GM12878 (cell line): ENCODE measurements at regions not wholly inside any gene's neighbourhood (a gene's known extent, or its start where the extent isn't known, plus 50 kb on each side); places are given as distances from the start of the nearest gene placed in this dataset.

ENCODE experiments used
- ATAC-seq: fragments of 200-7000 bp; cut with Tn5 transposase; 3 replicates; pipeline ENCODE4 v1.9.1; 2020; ENCODE audit warnings: mild to moderate bottlenecking, moderate library complexity
- BruUV-seq: library from RNA; stranded (reverse); fragments of 400-500 nt; replicated peaks from 2 replicates; lab custom pipeline; 2021; lab: Mats Ljungman, UMichigan
- CTCF ChIA-PET: fragments of 300-600 bp; sonication (Branson Sonifier 250); formaldehyde crosslinking; extraction: SDS; loops from one replicate; lab custom pipeline; 2021; ENCODE audit warnings: inconsistent platforms; lab: Yijun Ruan, JAX
- POLR2A ChIA-PET: fragments of 350-600 bp; formaldehyde crosslinking; extraction: SDS; loops from one replicate; lab custom pipeline; 2021; ENCODE audit warnings: inconsistent platforms; lab: Charles Lee
- RAD21 ChIA-PET: fragments of 300-600 bp; sonication (Branson Sonifier 250); formaldehyde crosslinking; loops from one replicate; lab custom pipeline; 2023; ENCODE audit warnings: antibody characterized with exemption; ENCODE audit not compliant: unreplicated experiment; lab: Charles Lee
- SMC1A ChIA-PET: fragments of 300-600 bp; sonication (Branson Sonifier 250); formaldehyde crosslinking; loops from one replicate; lab custom pipeline; 2023; ENCODE audit not compliant: unreplicated experiment, uncharacterized antibody; lab: Charles Lee
- DNase-seq: peaks from one replicate; pipeline ENCODE4 v3.0.0-alpha.2; 2011; ENCODE audit warnings: low read depth, low spot score
- FAIRE-seq: peaks from 3 replicates; lab custom pipeline; 2011; peaks lifted over from hg19 to GRCh38; lab: Jason Lieb, UNC
- H2AFZ ChIP-seq: 2 replicates; pipeline ENCODE4 v1.6.0; 2011; ENCODE audit warnings: low read depth, low read length, control low read depth; ENCODE audit not compliant: control insufficient read depth
- H3K27ac ChIP-seq: 2 replicates; pipeline ENCODE4 v1.5.1; 2011; ENCODE audit warnings: control low read depth; ENCODE audit not compliant: control insufficient read depth, insufficient read depth
- H3K27me3 ChIP-seq, 2 experiments: replicated peaks in 1 of 2; 2 replicates each; pipeline versions ENCODE4 v1.6.0 to v1.6.1; 2011; ENCODE audit warnings: low read length in 1 of 2; ENCODE audit not compliant: control insufficient read depth in 2 of 2, insufficient read depth in 2 of 2
- H3K36me3 ChIP-seq, 2 experiments: 2 replicates each; pipeline ENCODE4 v1.5.1; 2011; ENCODE audit warnings: low read length in 1 of 2; ENCODE audit not compliant: control insufficient read depth in 2 of 2, insufficient read depth in 2 of 2
- H3K4me1 ChIP-seq: 2 replicates; pipeline ENCODE4 v1.6.1; 2011; ENCODE audit warnings: mild to moderate bottlenecking, low read length, moderate library complexity, mixed read lengths; ENCODE audit not compliant: control insufficient read depth, insufficient read depth
- H3K4me2 ChIP-seq: 2 replicates; pipeline ENCODE4 v1.6.0; 2011; ENCODE audit warnings: control low read depth; ENCODE audit not compliant: control insufficient read depth, insufficient read depth
- H3K4me3 ChIP-seq: fragments of 200-600 bp; sonication (generic); 2 replicates; pipeline ENCODE4 v1.5.1; 2016
- H3K79me2 ChIP-seq: 2 replicates; pipeline ENCODE4 v1.6.0; 2011; ENCODE audit warnings: low read length; ENCODE audit not compliant: control insufficient read depth, insufficient read depth
- H3K9ac ChIP-seq: 2 replicates; pipeline ENCODE4 v1.8.0; 2011; ENCODE audit warnings: low read length, control low read depth, mixed read lengths; ENCODE audit not compliant: control insufficient read depth, insufficient read depth
- H3K9me3 ChIP-seq: replicated peaks from 3 replicates; pipeline ENCODE4 v1.5.1; 2011; ENCODE audit warnings: mild to moderate bottlenecking, low read length; ENCODE audit not compliant: control insufficient read depth, insufficient read depth
- H4K20me1 ChIP-seq: 2 replicates; pipeline ENCODE4 v1.6.0; 2011; ENCODE audit not compliant: control insufficient read depth, insufficient read depth
- BHLHE40 ChIP-seq, 2 experiments: fragments of 450-650 bp in 1 of 2; IDR thresholded peaks; 2 replicates each; pipeline ENCODE4 v1.6.1; 2011 to 2017; ENCODE audit warnings: low read depth in 2 of 2, borderline replicate concordance in 1 of 2, improper control_type of control experiment in 1 of 2, low read length in 1 of 2, mild to moderate bottlenecking in 1 of 2
- DPF2 ChIP-seq: fragments of 450-650 bp; IDR thresholded peaks from 2 replicates; pipeline ENCODE4 v1.6.1; 2017; ENCODE audit warnings: mild to moderate bottlenecking
- HDAC6 ChIP-seq: fragments of 200-600 bp; sonication (generic); IDR thresholded peaks from one replicate; pipeline ENCODE4 v1.8.0; 2017; ENCODE audit warnings: antibody characterized with exemption; ENCODE audit not compliant: unreplicated experiment
- KLF5 ChIP-seq: fragments of 450-650 bp; IDR thresholded peaks from 2 replicates; pipeline ENCODE4 v1.6.1; 2014; ENCODE audit warnings: mild to moderate bottlenecking; ENCODE audit not compliant: partially characterized antibody
- POLR2AphosphoS2 ChIP-seq: IDR thresholded peaks from 2 replicates; pipeline ENCODE4 v1.6.1; 2011; ENCODE audit warnings: low read depth, mild to moderate bottlenecking, low read length, improper control_type of control experiment, moderate library complexity
- YBX1 ChIP-seq: fragments of 450-650 bp; IDR thresholded peaks from 2 replicates; pipeline ENCODE4 v1.6.1; 2016; ENCODE audit warnings: antibody characterized with exemption
- ZNF384 ChIP-seq: IDR thresholded peaks from 2 replicates; pipeline ENCODE4 v1.6.1; 2012; ENCODE audit warnings: low read depth, mild to moderate bottlenecking, low read length, improper control_type of control experiment, borderline replicate concordance
- WGBS: methylation state at CpG from one replicate; pipeline ENCODE4 v1.1.6; 2016; ENCODE audit warnings: low lambda C conversion rate; ENCODE audit not compliant: insufficient replicate concordance, insufficient coverage; ENCODE audit errors: missing lambda C conversion rate; 5-methylcytosine and 5-hydroxymethylcytosine counted together
- in situ Hi-C: fragments of 300-500 bp; cut with MboI; formaldehyde crosslinking; loops from 9 replicates; pipeline ENCODE4 v1.14.3; 2018; ENCODE audit warnings: mixed read lengths
- intact Hi-C: fragments of 100-400 bp; cut with micrococcal nuclease; formaldehyde crosslinking; loops from one replicate; pipeline ENCODE4 v1.14.2; 2022; ENCODE audit not compliant: unreplicated experiment
- TF ChIP-seq, protein P1 (sequence below): fragments of 450-650 bp; formaldehyde crosslinking; IDR thresholded peaks from 2 replicates; pipeline ENCODE4 v1.4.0; 2020; ENCODE audit warnings: mild to moderate bottlenecking, moderate library complexity
- TF ChIP-seq, protein P2 (sequence below): fragments of 450-650 bp; IDR thresholded peaks from 2 replicates; pipeline ENCODE4 v1.6.1; 2017; ENCODE audit warnings: low read depth, mild to moderate bottlenecking, moderate library complexity
- TF ChIP-seq, protein P3 (sequence below): fragments of 450-650 bp; IDR thresholded peaks from 2 replicates; pipeline ENCODE4 v1.6.1; 2016; ENCODE audit warnings: mild to moderate bottlenecking
- TF ChIP-seq, protein P4 (sequence below), 3 experiments: IDR thresholded peaks in 2 of 3; conservative IDR thresholded peaks in 1 of 3; 2 replicates each; pipeline ENCODE4 v1.5.1; 2011; ENCODE audit warnings: low read depth in 3 of 3, low read length in 3 of 3, mild to moderate bottlenecking in 3 of 3, control low read depth in 2 of 3, moderate library complexity in 2 of 3, inconsistent platforms in 1 of 3, mixed read lengths in 1 of 3; ENCODE audit not compliant: control insufficient read depth in 2 of 3, insufficient read depth in 1 of 3; ENCODE audit errors: extremely low read depth in 1 of 3

DNA sequence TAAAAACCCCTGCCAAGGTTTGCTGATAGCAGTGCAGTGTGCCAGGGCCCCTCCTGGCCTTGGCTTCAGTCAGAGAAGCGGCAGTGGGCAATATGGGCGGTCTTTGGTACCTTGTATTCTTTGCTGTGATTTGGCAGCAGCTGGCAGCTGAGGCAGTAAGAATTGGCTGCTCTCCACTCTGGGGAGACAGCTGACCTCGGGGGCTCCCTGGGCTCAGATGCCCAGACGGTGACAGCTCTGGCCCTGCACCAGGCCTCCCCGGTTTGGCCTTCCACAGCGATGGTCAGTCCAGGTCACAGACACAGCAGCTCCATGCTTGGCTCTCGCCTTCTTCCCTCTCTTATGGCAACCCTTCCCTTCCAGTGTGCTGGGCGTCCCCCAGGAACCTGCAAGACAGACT lies 330.9 kb downstream of the BCOR start (continued):
- TF ChIP-seq, protein P1, sequence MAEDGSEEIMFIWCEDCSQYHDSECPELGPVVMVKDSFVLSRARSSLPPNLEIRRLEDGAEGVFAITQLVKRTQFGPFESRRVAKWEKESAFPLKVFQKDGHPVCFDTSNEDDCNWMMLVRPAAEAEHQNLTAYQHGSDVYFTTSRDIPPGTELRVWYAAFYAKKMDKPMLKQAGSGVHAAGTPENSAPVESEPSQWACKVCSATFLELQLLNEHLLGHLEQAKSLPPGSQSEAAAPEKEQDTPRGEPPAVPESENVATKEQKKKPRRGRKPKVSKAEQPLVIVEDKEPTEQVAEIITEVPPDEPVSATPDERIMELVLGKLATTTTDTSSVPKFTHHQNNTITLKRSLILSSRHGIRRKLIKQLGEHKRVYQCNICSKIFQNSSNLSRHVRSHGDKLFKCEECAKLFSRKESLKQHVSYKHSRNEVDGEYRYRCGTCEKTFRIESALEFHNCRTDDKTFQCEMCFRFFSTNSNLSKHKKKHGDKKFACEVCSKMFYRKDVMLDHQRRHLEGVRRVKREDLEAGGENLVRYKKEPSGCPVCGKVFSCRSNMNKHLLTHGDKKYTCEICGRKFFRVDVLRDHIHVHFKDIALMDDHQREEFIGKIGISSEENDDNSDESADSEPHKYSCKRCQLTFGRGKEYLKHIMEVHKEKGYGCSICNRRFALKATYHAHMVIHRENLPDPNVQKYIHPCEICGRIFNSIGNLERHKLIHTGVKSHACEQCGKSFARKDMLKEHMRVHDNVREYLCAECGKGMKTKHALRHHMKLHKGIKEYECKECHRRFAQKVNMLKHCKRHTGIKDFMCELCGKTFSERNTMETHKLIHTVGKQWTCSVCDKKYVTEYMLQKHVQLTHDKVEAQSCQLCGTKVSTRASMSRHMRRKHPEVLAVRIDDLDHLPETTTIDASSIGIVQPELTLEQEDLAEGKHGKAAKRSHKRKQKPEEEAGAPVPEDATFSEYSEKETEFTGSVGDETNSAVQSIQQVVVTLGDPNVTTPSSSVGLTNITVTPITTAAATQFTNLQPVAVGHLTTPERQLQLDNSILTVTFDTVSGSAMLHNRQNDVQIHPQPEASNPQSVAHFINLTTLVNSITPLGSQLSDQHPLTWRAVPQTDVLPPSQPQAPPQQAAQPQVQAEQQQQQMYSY (CRISPR knock-in tag), result no peak
- TF ChIP-seq, protein P2, sequence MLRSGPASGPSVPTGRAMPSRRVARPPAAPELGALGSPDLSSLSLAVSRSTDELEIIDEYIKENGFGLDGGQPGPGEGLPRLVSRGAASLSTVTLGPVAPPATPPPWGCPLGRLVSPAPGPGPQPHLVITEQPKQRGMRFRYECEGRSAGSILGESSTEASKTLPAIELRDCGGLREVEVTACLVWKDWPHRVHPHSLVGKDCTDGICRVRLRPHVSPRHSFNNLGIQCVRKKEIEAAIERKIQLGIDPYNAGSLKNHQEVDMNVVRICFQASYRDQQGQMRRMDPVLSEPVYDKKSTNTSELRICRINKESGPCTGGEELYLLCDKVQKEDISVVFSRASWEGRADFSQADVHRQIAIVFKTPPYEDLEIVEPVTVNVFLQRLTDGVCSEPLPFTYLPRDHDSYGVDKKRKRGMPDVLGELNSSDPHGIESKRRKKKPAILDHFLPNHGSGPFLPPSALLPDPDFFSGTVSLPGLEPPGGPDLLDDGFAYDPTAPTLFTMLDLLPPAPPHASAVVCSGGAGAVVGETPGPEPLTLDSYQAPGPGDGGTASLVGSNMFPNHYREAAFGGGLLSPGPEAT, result no peak
- TF ChIP-seq DPF2 (no peak), KLF5 (no peak)
- TF ChIP-seq, protein P3, sequence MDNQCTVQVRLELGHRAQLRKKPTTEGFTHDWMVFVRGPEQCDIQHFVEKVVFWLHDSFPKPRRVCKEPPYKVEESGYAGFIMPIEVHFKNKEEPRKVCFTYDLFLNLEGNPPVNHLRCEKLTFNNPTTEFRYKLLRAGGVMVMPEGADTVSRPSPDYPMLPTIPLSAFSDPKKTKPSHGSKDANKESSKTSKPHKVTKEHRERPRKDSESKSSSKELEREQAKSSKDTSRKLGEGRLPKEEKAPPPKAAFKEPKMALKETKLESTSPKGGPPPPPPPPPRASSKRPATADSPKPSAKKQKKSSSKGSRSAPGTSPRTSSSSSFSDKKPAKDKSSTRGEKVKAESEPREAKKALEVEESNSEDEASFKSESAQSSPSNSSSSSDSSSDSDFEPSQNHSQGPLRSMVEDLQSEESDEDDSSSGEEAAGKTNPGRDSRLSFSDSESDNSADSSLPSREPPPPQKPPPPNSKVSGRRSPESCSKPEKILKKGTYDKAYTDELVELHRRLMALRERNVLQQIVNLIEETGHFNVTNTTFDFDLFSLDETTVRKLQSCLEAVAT, result no peak

DNA sequence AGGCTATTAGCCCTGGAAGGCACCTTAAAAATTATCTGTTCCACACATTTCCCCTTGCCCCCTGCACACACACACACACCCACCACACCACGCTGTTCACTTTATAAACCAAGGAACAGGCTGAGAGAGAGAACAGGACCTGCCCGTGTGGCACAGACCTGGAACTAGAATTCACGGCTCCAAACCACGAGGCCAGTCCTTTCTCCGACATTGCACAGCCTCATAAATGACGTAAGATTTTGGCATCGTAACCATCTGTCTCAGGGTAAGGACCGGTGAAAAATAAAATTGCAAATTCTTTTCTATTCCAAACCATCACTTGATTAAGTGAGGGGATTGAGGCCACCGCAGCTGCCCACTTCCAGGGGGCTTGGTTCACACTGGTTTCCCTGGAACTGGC lies 330.3 kb downstream of the BCOR start:
- FAIRE-seq (no peak), DNase-seq (no peak), ATAC-seq (no peak)
- Histone ChIP-seq H2AFZ (no peak overlapping the region), H3K79me2 (no peaks in the 10 kb centered on the region), H3K4me3 (no peak overlapping the region), H3K9me3 (no peaks in the 10 kb centered on the region; the same call in 2 of the 3 replicates), H3K9ac (no peak overlapping the region), H3K36me3 (no peaks in the 10 kb centered on the region), H3K27ac (no peak overlapping the region), H3K27me3 (peaks cover 1 to 7% of the 10 kb centered on the region in 2 experiments; a peak in 2 of 4 replicates), H3K4me1 (0 out of 2 replicates have a peak, but pooled peaks cover 7% of the 10 kb centered on the region), H3K4me2 (no peak overlapping the region), H4K20me1 (no peaks in the 10 kb centered on the region)
- in situ Hi-C loops, result no loop called here
- ChIA-PET SMC1A (interaction anchor here (0.5 kb wide), 1 partner anchor 97 kb away, joined by 4 read pairs; no protein-coding TSS in a partner anchor), CTCF (no interaction called here), POLR2A (no interaction called here), RAD21 (no interaction called here)
- WGBS, result 52% methylated on average over 9 of the region's 9 CpGs
- no TSS peak for BruUV-seq
- intact Hi-C loops, result no loop called here
- TF ChIP-seq DPF2, result no peak
- no peak for TF ChIP-seq HDAC6
- no peak for TF ChIP-seq BHLHE40 (IDR thresholded peaks at IDR 0.05; ENCODE audit: borderline replicate concordance in 1 of 2, low read depth in 2 of 2, low read length in 1 of 2)
- TF ChIP-seq YBX1, result no peak
- no peak for TF ChIP-seq POLR2AphosphoS2
- TF ChIP-seq, protein P4, sequence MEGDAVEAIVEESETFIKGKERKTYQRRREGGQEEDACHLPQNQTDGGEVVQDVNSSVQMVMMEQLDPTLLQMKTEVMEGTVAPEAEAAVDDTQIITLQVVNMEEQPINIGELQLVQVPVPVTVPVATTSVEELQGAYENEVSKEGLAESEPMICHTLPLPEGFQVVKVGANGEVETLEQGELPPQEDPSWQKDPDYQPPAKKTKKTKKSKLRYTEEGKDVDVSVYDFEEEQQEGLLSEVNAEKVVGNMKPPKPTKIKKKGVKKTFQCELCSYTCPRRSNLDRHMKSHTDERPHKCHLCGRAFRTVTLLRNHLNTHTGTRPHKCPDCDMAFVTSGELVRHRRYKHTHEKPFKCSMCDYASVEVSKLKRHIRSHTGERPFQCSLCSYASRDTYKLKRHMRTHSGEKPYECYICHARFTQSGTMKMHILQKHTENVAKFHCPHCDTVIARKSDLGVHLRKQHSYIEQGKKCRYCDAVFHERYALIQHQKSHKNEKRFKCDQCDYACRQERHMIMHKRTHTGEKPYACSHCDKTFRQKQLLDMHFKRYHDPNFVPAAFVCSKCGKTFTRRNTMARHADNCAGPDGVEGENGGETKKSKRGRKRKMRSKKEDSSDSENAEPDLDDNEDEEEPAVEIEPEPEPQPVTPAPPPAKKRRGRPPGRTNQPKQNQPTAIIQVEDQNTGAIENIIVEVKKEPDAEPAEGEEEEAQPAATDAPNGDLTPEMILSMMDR (IDR thresholded peaks at IDR 0.05 in 2 of 3, conservative IDR thresholded peaks at IDR 0.05 in 1 of 3; ENCODE audit: control insufficient read depth in 2 of 3, extremely low read depth in 1 of 3, insufficient read depth in 1 of 3, low read depth in 3 of 3, low read length in 3 of 3), result no peak
- TF ChIP-seq ZNF384, result no peak
